ENCODE measurements at regions not wholly inside any gene's neighbourhood (a gene's known extent, or its start where the extent isn't known, plus 50 kb on each side); places are given as distances from the start of the nearest gene placed in this dataset.

GRCh38 chr4:130403221-130403620 lies 1307.3 kb downstream of the C4orf33 start:
- Histone ChIP-seq H3K9me3 (no peaks in the 10 kb centered on the region), H3K4me1 (no peaks in the 10 kb centered on the region), H3K4me3 (no peak overlapping the region), H3K36me3 (ENCODE audit: low read depth, missing control alignments) (no peaks in the 10 kb centered on the region), H3K27me3 (no peaks in the 10 kb centered on the region), H3K27ac (no peak overlapping the region)
- no peak for DNase-seq
- 62 to 74% methylated on average over 3 of the region's 3 CpGs for WGBS, 2 donors
- intact Hi-C loops (cut with DNase I; ENCODE audit: low total_unique reads) = no loop called here
- TF ChIP-seq, protein P1, sequence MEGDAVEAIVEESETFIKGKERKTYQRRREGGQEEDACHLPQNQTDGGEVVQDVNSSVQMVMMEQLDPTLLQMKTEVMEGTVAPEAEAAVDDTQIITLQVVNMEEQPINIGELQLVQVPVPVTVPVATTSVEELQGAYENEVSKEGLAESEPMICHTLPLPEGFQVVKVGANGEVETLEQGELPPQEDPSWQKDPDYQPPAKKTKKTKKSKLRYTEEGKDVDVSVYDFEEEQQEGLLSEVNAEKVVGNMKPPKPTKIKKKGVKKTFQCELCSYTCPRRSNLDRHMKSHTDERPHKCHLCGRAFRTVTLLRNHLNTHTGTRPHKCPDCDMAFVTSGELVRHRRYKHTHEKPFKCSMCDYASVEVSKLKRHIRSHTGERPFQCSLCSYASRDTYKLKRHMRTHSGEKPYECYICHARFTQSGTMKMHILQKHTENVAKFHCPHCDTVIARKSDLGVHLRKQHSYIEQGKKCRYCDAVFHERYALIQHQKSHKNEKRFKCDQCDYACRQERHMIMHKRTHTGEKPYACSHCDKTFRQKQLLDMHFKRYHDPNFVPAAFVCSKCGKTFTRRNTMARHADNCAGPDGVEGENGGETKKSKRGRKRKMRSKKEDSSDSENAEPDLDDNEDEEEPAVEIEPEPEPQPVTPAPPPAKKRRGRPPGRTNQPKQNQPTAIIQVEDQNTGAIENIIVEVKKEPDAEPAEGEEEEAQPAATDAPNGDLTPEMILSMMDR (IDR thresholded peaks at IDR 0.05) = no peak
- TF ChIP-seq POLR2A (IDR thresholded peaks at IDR 0.05) = no peak

- Histone ChIP-seq H3K36me3 (ENCODE audit: low read depth, missing control alignments) (no peaks in the 10 kb centered on the region), H3K27ac (no peak overlapping the region), H3K9me3 (no peaks in the 10 kb centered on the region), H3K4me3 (no peak overlapping the region), H3K27me3 (no peaks in the 10 kb centered on the region), H3K4me1 (no peaks in the 10 kb centered on the region)
- WGBS, 2 donors = 94 to 97% methylated on average over 1 of the region's 1 CpG
- no peak for TF ChIP-seq POLR2A (IDR thresholded peaks at IDR 0.05)
- TF ChIP-seq, protein P1 (IDR thresholded peaks at IDR 0.05) = no peak
- DNase-seq = no peak
- intact Hi-C loops (cut with DNase I; ENCODE audit: low total_unique reads) = no loop called here
These were observed 1320.3 kb downstream of the C4orf33 start for GRCh38 chr4:130416228-130416627.

GRCh38 chr4:130419211-130419975 lies 1323.4 kb downstream of the C4orf33 start:
- 44 to 58% methylated on average over 4 of the region's 4 CpGs for WGBS, 2 donors
- no peaks in the 10 kb centered on the region for H3K4me1 ChIP-seq
- TF ChIP-seq, protein P1 (IDR thresholded peaks at IDR 0.05) = no peak
- no peak for TF ChIP-seq POLR2A (IDR thresholded peaks at IDR 0.05)
- H3K9me3 ChIP-seq = no peaks in the 10 kb centered on the region
- no peaks in the 10 kb centered on the region for H3K36me3 ChIP-seq (ENCODE audit: low read depth, missing control alignments)
- H3K27ac ChIP-seq = no peak overlapping the region
- H3K4me3 ChIP-seq = no peak overlapping the region
- intact Hi-C loops (cut with DNase I; ENCODE audit: low total_unique reads) = no loop called here
- no peak for DNase-seq
- no peaks in the 10 kb centered on the region for H3K27me3 ChIP-seq

DNA sequence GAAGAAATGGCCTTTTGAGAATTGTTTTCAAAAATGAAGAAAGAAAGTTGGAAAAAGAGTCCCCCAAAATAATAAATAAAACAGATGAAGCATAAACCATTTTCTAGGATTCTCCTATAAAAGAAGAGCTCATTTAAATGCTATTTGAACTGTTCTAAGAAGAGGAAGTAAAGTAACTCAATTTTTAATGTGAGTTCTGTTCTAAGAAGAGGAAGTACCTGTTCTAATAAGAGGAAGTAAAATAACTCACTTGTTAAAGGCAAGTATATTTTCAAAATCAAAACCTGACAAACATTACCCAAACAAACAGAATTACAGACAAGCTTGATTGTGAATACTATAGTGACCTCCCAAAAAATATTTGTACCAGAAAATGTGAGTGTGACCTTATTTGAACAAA lies 1326.3 kb downstream of the C4orf33 start:
- intact Hi-C loops (cut with DNase I; ENCODE audit: low total_unique reads) = no loop called here
- TF ChIP-seq POLR2A (IDR thresholded peaks at IDR 0.05) = no peak
- TF ChIP-seq, protein P1 (IDR thresholded peaks at IDR 0.05) = no peak
- no peaks in the 10 kb centered on the region for H3K9me3 ChIP-seq
- DNase-seq = no peak
- no peaks in the 10 kb centered on the region for H3K4me1 ChIP-seq
- H3K27me3 ChIP-seq = no peaks in the 10 kb centered on the region
- no peak overlapping the region for H3K27ac ChIP-seq
- H3K4me3 ChIP-seq = no peak overlapping the region
- no peaks in the 10 kb centered on the region for H3K36me3 ChIP-seq (ENCODE audit: low read depth, missing control alignments)

GRCh38 chr4:130424211-130424610 lies 1328.3 kb downstream of the C4orf33 start:
- no peaks in the 10 kb centered on the region for H3K4me1 ChIP-seq
- 63 to 74% methylated on average over 3 of the region's 3 CpGs for WGBS, 2 donors
- no peak for TF ChIP-seq POLR2A (IDR thresholded peaks at IDR 0.05)
- TF ChIP-seq, protein P1 (IDR thresholded peaks at IDR 0.05) = no peak

More at GRCh38 chr4:130424211-130424610, 1328.3 kb downstream of the C4orf33 start:
- Histone ChIP-seq H3K27me3 (no peaks in the 10 kb centered on the region), H3K9me3 (no peaks in the 10 kb centered on the region), H3K4me3 (no peak overlapping the region), H3K27ac (no peak overlapping the region), H3K36me3 (ENCODE audit: low read depth, missing control alignments) (no peaks in the 10 kb centered on the region)
- intact Hi-C loops (cut with DNase I; ENCODE audit: low total_unique reads) = no loop called here
- no peak for DNase-seq

Data from testis (tissue), 2 donors.